ENCODE measurements at regions not wholly inside any gene's neighbourhood (a gene's known extent, or its start where the extent isn't known, plus 50 kb on each side); places are given as distances from the start of the nearest gene placed in this dataset.

DNA sequence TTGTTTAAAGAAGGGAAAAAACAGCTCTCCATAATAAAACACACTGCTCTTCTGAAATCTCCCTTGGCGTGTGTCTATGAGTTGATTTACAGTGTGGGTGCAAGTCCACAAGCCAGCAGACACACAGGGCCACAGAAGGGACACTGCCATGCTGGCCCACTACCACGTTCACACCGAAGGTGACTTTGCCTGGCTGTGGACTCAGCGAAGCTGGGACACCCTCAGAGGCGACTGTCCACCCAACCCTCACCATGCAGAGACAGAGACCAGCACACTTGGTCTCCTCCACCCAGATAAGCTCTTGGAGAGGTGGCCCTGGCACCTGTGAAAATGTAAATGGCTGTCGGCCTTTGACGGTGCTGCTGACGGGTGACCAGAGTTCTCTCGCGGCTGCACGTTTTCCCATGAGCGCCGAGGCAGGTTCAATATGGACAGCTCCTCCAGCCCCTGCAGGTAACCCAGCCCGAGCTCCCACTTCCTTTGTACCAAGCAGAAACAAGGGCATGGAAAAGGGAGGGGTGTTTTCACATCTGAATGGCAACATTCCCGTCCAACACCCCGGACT, 78.0 kb downstream of the YTHDF1 start:
- Histone ChIP-seq H2AFZ (ENCODE audit: low read depth) (no peak overlapping the region), H3K4me3 (ENCODE audit: low read depth in 2 of 2, low read length in 1 of 2) (no peak overlapping the region), H3F3A (replicated peaks; ENCODE audit: insufficient read depth) (no peaks in the 10 kb centered on the region), H3K27me3 (ENCODE audit: insufficient read depth) (peaks cover 44% of the 10 kb centered on the region), H3K9ac (no peak overlapping the region), H3K4me1 (ENCODE audit: control insufficient read depth in 1 of 2, insufficient read depth in 2 of 2, low read depth in 1 of 2, low read length in 1 of 2) (no peaks in the 10 kb centered on the region), H3K79me2 (ENCODE audit: insufficient read depth) (no peaks in the 10 kb centered on the region), H3K27ac (ENCODE audit: low read depth in 2 of 2, low read length in 1 of 2) (no peak overlapping the region), H3K4me2 (no peak overlapping the region), H3K9me2 (no peaks in the 10 kb centered on the region), H4K20me1 (ENCODE audit: insufficient read depth) (no peaks in the 10 kb centered on the region), H3K36me3 (replicated peaks in 1 of 2; ENCODE audit: control insufficient read depth in 1 of 2, insufficient read depth in 2 of 2, low read length in 1 of 2) (no peaks in the 10 kb centered on the region), H3K9me3 (no peaks in the 10 kb centered on the region)
- WGBS (ENCODE audit: low lambda C conversion rate): 27% methylated on average over 14 of the region's 16 CpGs
- TF ChIP-seq, protein P1, sequence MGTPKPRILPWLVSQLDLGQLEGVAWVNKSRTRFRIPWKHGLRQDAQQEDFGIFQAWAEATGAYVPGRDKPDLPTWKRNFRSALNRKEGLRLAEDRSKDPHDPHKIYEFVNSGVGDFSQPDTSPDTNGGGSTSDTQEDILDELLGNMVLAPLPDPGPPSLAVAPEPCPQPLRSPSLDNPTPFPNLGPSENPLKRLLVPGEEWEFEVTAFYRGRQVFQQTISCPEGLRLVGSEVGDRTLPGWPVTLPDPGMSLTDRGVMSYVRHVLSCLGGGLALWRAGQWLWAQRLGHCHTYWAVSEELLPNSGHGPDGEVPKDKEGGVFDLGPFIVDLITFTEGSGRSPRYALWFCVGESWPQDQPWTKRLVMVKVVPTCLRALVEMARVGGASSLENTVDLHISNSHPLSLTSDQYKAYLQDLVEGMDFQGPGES (IDR thresholded peaks at IDR 0.05; ENCODE audit: low read depth, low read length): no peak
- no peak for TF ChIP-seq RCOR1 (IDR thresholded peaks at IDR 0.05; ENCODE audit: low read length)
- no peak for TF ChIP-seq GATA2 (CRISPR knock-in tag; IDR thresholded peaks at IDR 0.05)
- no peak for TF ChIP-seq MXI1 (IDR thresholded peaks at IDR 0.05; ENCODE audit: low read depth, low read length)
- no peak for TF ChIP-seq FOXJ3 (CRISPR knock-in tag; IDR thresholded peaks at IDR 0.05)
- DNase-seq: no peak
- POLR2A ChIA-PET: interaction anchor here (0.7 kb wide), 1 partner anchor 11 kb away, joined by 3 read pairs; no protein-coding TSS in a partner anchor
- CTCF ChIA-PET: interaction anchor here (0.6 to 1.2 kb wide), 2 partner anchors 82 to 180 kb away, joined by 4 read pairs; no protein-coding TSS in a partner anchor

DNA sequence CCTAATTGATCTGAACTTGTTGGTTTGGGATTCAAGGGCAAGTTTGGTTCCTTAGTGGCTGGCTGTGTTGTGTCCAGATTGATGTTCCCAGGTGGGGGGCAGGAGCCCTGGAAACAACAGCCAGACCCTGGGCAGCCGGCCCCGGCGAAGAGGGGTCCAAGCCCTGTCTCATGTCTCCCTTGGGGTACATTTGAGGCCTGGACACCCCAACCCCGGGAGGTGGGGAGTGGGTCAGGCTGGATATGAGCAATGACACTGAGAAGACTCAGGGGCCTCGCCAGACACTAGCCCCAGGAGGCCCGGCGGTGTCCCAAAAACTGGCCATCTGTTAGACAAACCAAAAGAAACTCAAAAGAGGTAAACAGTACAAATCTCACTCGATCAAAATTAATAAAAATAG, 79.6 kb downstream of the YTHDF1 start:
- Histone ChIP-seq H3K4me1 (ENCODE audit: control insufficient read depth in 1 of 2, insufficient read depth in 2 of 2, low read depth in 1 of 2, low read length in 1 of 2) (no peaks in the 10 kb centered on the region), H3K36me3 (replicated peaks in 1 of 2; ENCODE audit: control insufficient read depth in 1 of 2, insufficient read depth in 2 of 2, low read length in 1 of 2) (no peaks in the 10 kb centered on the region), H2AFZ (ENCODE audit: low read depth) (no peak overlapping the region), H4K20me1 (ENCODE audit: insufficient read depth) (no peaks in the 10 kb centered on the region), H3K9ac (no peak overlapping the region), H3K27ac (ENCODE audit: low read depth in 2 of 2, low read length in 1 of 2) (no peak overlapping the region), H3K27me3 (ENCODE audit: insufficient read depth) (peaks cover 37% of the 10 kb centered on the region), H3K4me3 (ENCODE audit: low read depth in 2 of 2, low read length in 1 of 2) (no peak overlapping the region), H3F3A (replicated peaks; ENCODE audit: insufficient read depth) (no peaks in the 10 kb centered on the region), H3K79me2 (ENCODE audit: insufficient read depth) (no peaks in the 10 kb centered on the region), H3K9me2 (no peaks in the 10 kb centered on the region), H3K4me2 (no peak overlapping the region), H3K9me3 (no peaks in the 10 kb centered on the region)
- ChIA-PET CTCF (no interaction called here), POLR2A (no interaction called here)
- no peak for DNase-seq
- 49% methylated on average over 6 of the region's 8 CpGs for WGBS (ENCODE audit: low lambda C conversion rate)
- TF ChIP-seq FOXM1 (IDR thresholded peaks at IDR 0.05; ENCODE audit: low read depth) (no peak), GATA2 (CRISPR knock-in tag; IDR thresholded peaks at IDR 0.05) (no peak), TAF1 (IDR thresholded peaks at IDR 0.05; ENCODE audit: borderline replicate concordance, low read depth, low read length) (no peak), YY1 (IDR thresholded peaks at IDR 0.05; ENCODE audit: low read depth) (no peak), ELF1 (IDR thresholded peaks at IDR 0.05) (no peak), FOSL2 (IDR thresholded peaks at IDR 0.05; ENCODE audit: borderline replicate concordance, low read depth) (no peak), RAD21 (IDR thresholded peaks at IDR 0.05; ENCODE audit: low read length) (no peak), REST (IDR thresholded peaks at IDR 0.05; ENCODE audit: low read depth, low read length) (no peak), GABPA (IDR thresholded peaks at IDR 0.05; ENCODE audit: low read depth) (no peak), CHD2 (IDR thresholded peaks at IDR 0.05; ENCODE audit: low read length, partially characterized antibody) (no peak), MXI1 (IDR thresholded peaks at IDR 0.05; ENCODE audit: low read depth, low read length) (no peak), POLR2AphosphoS5 (IDR thresholded peaks at IDR 0.05; ENCODE audit: low read depth, low read length) (no peak), RCOR1 (IDR thresholded peaks at IDR 0.05; ENCODE audit: low read length) (no peak), NRF1 (IDR thresholded peaks at IDR 0.05; ENCODE audit: low read depth, low read length) (no peak), RXRA (IDR thresholded peaks at IDR 0.05; ENCODE audit: borderline replicate concordance, low read depth) (no peak)
- TF ChIP-seq, protein P2, sequence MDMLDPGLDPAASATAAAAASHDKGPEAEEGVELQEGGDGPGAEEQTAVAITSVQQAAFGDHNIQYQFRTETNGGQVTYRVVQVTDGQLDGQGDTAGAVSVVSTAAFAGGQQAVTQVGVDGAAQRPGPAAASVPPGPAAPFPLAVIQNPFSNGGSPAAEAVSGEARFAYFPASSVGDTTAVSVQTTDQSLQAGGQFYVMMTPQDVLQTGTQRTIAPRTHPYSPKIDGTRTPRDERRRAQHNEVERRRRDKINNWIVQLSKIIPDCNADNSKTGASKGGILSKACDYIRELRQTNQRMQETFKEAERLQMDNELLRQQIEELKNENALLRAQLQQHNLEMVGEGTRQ (IDR thresholded peaks at IDR 0.05; ENCODE audit: borderline replicate concordance, low read depth, low read length): no peak
- TF ChIP-seq, protein P3, sequence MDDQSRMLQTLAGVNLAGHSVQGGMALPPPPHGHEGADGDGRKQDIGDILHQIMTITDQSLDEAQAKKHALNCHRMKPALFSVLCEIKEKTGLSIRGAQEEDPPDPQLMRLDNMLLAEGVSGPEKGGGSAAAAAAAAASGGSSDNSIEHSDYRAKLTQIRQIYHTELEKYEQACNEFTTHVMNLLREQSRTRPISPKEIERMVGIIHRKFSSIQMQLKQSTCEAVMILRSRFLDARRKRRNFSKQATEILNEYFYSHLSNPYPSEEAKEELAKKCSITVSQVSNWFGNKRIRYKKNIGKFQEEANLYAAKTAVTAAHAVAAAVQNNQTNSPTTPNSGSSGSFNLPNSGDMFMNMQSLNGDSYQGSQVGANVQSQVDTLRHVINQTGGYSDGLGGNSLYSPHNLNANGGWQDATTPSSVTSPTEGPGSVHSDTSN (IDR thresholded peaks at IDR 0.05): no peak
- TF ChIP-seq, protein P1 (IDR thresholded peaks at IDR 0.05; ENCODE audit: low read depth, low read length): no peak

All from SK-N-SH (cell line).